ENCODE measurements at regions not wholly inside any gene's neighbourhood (a gene's known extent, or its start where the extent isn't known, plus 50 kb on each side); places are given as distances from the start of the nearest gene placed in this dataset.

GRCh38 chr1:60141743-60142142, 68.2 kb upstream of the C1orf87 start:
- no peak for DNase-seq

- no peak for DNase-seq
These were observed 67.7 kb upstream of the C1orf87 start for GRCh38 chr1:60141276-60141675.

- DNase-seq, result no peak
These were observed 63.8 kb upstream of the C1orf87 start for GRCh38 chr1:60137406-60137805.

- DNase-seq, result no peak
These were observed 62.8 kb upstream of the C1orf87 start for GRCh38 chr1:60136395-60136794.

- no peak for DNase-seq
These were observed 61.1 kb upstream of the C1orf87 start for GRCh38 chr1:60134716-60135115.

DNA sequence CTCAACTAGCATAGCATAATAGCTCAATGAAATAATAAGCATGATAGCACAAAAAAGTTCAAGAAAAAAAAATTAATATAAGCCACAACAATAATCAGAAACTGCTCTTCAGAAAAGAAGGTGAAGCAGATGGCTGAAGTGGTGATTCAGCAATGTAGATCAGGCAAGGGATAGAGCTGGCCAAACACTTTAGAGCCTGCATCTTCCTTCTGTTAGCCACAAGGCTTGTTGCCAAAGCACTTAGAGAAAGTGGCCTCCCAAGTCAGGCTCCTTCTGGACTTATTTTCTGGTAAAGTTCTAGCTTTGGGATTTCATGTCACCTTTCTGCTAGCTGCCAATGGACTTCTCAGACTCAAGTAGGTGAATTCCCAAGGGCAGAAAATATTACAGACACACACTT, 60.3 kb upstream of the C1orf87 start:
- peak; percentile 56 for DNase-seq

- DNase-seq, result no peak
These were observed 59.6 kb upstream of the C1orf87 start for GRCh38 chr1:60133000-60133673.

DNA sequence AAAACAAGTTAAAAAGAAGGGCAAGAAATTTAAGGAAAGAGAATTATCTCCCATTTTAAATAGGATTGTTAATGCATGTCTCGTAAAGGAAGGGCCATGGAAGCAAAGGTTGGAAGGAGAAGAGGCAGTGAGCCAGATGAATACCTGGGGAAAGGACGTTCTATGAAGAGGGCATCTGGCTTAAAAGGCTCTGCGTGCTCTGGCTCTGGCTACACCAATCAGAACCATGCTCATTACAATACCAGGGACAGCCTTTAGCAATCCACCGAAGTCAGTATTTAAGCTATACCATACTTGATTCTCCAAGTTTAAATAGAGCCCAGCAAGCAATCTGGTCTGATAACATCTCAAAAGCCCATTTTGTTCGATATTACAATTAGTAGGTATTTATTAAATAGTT, 58.5 kb upstream of the C1orf87 start:
- no peak for DNase-seq

DNA sequence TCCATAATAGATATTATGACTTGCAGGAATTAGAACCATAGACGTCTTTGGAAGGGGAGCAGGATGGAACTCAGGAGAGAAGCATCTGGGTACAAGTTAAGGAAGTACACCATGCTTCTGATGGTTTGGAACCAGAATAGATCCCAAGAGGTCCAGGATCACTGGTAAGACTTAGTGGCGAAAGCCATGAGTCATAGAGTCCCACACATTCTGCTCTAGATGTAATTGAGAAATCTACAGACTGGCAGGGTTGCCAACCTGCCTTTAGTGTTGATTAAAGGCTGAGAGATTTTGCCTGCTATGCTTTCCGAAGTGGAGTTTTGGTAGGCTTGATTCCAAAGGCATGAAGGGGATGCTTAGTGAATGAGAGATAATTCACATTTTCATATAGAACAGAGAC, 57.1 kb upstream of the C1orf87 start:
- DNase-seq, result no peak

DNA sequence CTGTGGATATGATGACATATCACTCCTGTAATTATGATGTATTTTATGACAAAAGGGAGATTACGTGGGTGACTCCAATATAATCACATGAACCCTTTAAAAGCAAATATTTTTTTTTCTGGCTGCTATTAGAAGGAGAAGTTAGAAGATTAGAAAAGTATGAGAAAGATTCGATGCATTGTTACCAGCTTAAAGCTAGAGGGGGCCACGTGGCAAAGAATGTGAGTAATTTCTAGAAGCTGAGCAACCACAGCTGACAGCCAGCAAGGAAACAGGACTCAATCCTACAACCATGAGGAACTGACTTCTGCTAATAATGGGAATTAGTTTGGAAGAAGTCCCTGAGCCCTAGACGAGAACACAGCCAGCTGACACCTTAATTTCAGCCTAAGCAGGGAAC, 56.3 kb upstream of the C1orf87 start:
- no peak for DNase-seq

- peak; percentile 22 for DNase-seq
These were observed 53.2 kb upstream of the C1orf87 start for GRCh38 chr1:60126723-60127122.
